Left ventricle myocardium superior (tissue), 1 donor: ENCODE measurements at regions not wholly inside any gene's neighbourhood (a gene's known extent, or its start where the extent isn't known, plus 50 kb on each side); places are given as distances from the start of the nearest gene placed in this dataset.

Source experiments
- ATAC-seq: fragments of 200-7000 bp; cut with Tn5 transposase; one replicate; pipeline ENCODE4 v1.9.1; 2020; ENCODE audit warnings: mild to moderate bottlenecking, moderate library complexity
- DNase-seq: peaks from one replicate; pipeline ENCODE4 v3.0.0-alpha.2; 2020
- intact Hi-C: fragments of 100-400 bp; cut with micrococcal nuclease; formaldehyde crosslinking; loops from one replicate; pipeline ENCODE4 v1.11.0; 2022
- donor health status: DM: no; HTN: yes; CAD: no; lungs with severe emphysema.

DNA sequence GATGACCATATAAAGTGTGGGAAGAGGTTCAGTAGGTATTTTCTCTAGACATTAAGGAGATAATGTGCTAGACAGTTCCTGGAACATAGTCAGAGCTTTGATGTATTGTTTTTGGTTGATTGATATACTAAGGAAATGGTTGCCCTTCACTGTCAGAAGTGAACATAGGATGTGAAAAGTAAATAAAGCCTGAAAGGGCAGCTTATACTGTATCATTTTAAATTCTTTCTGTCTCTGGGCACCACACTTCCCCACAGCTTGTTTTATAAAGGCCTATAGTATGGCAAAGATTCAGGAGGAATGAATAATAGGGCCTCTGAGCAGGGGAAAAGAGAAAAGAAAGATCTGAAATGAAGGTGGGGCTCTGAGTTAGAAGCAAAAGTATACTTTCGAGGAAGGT, 72.7 kb upstream of the ITPRID2 start:
- intact Hi-C loops = no loop called here

DNA sequence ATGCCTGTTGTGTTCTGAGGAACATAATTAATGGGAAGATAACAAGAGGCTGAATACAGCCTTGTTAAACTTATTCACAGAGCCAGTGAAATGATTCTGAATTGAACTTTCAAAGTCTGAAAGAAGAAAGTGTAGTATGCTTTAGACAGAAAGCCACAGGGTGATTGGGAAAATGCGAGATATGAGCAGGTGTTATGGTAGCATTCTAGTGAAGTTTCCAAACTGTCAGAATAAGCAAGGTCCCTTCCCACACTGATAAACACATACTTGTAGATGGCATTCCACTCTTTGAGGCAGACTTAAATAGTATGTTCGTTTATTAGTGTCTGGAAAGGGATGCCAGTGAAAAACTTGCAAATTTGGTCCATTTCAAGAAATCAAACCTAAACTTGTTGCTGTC, 70.5 kb upstream of the ITPRID2 start:
- no peak for DNase-seq
- ATAC-seq = no peak
- intact Hi-C loops = no loop called here

More for the DNA sequence above, 72.7 kb upstream of the ITPRID2 start:
- ATAC-seq (no peak), DNase-seq (no peak)

DNA sequence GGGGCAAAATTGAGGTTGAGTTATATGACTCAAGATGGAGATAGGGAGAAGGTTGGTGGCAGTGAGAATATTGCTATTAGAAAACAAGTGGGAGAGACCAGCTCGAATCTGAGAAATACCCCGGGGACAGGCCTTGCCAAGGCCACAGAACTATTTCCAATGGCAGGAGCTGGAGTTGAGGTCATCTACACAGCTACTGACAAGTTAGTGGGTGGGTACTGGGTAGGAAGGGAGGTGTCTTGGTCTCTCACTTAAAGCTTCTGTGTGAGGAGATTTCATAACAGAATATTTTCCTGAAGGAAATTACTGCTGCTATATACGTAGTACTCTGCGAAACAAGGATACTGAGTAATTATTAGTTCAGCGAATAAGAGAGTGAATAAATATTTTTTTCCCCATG, 69.4 kb upstream of the ITPRID2 start:
- ATAC-seq = no peak
- intact Hi-C loops = no loop called here
- no peak for DNase-seq

DNA sequence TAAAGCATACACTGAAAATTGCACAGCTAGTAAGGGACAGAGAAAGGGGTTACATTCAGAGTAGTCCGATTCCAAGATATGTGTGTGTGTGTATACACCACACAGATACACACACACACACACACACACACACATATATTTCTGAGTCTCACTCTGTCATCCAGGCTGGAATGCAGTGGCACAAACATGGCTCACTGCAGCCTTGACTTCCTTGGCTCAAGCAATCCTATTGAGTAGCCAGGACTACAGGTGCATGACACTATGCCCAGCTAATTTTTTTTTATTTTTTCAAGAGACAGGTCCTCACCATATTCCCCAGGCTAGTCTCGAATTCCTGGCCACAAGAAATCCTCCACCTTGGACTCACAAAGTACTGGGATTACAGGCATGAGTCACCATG, 68.1 kb upstream of the ITPRID2 start:
- ATAC-seq (no peak), DNase-seq (no peak)
- intact Hi-C loops = no loop called here

DNA sequence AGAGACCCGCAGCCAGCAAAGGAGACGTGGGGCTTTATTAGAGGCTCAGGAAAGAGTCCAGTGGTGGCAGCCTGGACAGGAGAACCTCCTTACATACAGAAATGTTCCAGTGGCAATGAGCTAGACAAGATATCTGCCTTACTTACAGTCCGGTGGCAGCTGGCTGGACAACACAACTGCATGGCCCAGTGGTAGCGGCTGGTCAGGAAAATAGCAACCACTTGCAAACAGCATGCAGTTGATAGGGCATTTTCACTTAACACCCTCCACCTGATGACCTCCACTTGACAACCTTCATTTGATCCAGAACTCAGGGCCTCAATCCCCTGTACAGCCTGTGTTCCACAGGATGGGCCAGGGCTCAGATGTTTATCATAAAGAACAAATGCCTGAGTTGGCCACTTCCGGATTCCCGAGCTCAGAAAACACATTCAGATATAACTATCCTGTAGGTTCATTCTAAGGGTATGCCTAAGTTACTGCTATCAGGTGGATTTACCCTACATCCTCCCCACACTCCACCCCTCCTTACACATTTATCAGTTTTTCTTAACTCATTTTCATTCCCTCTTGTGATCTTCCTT, 63.3 kb upstream of the ITPRID2 start:
- DNase-seq (no peak), ATAC-seq (no peak)
- intact Hi-C loops = no loop called here

DNA sequence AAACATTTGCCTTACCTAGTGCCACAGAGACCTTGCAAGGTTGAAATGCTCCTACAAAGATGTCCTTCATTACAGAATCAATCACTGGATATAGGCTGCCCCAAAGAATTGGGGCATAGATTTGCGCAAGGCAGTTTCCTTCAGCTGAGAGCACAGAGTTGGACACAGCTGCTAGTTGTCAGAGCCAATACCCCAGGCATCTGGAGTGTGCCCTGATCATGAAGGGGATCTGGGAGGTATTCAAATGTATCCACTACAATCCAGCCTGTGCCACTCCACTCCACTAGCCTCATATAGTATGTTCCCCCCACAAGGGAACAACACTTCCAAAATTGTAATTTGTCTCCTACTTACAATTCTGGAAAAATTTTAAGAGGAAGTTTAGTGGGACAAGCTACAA, 62.3 kb upstream of the ITPRID2 start:
- intact Hi-C loops = no loop called here
- ATAC-seq (no peak), DNase-seq (no peak)

DNA sequence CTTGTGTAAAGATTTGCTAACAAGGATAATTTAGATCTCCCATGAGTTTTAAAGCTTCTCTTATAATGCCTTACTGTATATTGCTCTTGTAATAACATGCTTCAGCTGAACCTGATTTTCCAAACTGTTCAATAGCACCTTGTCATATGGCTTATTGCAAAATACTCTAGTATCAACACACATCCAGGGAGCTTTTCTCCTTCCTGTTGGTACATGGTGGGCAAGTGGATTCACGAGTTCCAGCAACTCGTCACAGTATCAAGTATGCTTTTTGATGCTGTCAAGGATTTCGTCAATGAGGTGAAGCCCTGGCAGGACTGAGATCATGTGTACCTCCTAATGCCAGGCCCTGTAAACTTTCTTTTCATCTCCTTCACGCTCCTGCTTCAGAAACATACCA, 59.5 kb upstream of the ITPRID2 start:
- intact Hi-C loops = no loop called here
- DNase-seq (no peak), ATAC-seq (no peak)

DNA sequence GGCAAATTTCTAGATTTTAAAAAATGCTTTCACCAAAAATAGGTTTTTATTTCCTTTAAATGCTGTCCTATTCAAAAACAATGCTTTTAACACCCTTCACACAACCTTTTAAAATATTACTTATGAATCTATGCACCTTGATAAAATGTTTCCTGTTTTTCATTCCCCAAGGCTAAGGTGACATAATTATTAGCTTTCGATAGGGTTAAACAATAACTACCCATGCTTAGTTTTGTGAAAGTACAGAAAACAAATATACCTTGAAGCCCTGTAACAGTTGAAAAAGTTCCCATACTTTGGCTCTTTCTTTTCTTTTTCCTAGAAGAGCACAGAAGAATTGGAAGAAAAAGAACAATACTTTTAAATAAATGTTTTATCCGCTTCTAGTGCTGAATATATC, 54.9 kb upstream of the ITPRID2 start:
- intact Hi-C loops = no loop called here
- no peak for ATAC-seq
- DNase-seq = no peak

DNA sequence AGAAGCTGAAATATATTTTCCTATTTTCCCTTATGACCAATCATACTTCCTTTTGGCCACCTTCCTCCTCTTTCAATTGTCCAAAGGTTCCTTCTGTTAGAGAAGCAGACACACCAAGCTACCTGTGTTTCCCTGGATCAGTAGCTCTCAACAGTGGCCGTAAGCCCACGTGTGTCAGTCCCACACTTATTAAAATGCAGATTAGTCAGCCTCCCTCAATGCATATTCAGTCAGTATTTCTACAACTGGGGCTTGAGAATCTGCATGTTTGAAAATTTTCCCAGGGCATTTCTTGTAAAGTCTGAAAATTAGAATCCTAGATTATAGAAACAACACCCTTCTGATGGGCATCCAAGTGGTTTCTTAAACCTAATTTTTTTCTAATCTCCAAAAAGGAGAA, 54.0 kb upstream of the ITPRID2 start:
- ATAC-seq = no peak
- DNase-seq = no peak
- intact Hi-C loops = no loop called here

DNA sequence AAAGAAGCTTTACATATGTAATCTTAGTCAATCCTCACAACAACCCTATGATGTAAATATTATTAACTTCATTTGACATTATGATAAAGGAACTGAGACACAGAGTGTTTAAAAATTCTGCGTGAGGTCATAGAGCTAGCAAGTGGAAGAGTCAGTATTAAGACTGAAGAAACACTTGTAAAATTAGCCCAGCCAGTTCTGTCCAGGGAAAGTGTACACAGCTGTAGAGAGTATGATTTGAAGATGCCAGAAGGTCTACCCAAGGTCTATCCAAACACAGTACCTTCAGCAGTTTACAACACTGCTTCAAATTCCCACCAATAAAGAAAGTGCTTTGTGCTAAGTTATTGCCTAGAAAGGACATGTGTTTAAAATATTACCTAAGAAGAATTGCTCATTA, 51.7 kb upstream of the ITPRID2 start:
- intact Hi-C loops = no loop called here
- no peak for ATAC-seq

DNA sequence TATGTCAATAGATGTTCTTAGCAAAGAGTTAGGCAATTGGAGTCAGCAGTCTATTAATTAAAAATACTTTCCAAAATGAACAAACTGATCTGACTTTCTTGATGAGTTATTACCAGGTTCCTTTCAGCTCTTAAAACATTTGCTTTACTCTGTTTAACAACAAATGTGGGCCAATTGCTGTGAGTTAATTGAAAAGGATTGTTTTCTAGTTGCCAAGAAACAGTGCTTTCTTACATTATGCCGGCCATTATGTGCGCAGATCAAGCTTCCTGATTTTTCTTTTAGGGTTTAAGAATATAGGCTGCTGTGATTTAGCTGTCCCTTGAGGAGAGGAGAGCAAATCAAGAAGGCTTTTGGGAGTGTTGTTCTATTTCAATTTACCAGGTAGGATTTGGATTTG, 50.5 kb upstream of the ITPRID2 start:
- intact Hi-C loops = no loop called here
- no peak for ATAC-seq
- no peak for DNase-seq

More for the DNA sequence above, 51.7 kb upstream of the ITPRID2 start:
- DNase-seq = no peak
